ENCODE measurements at regions not wholly inside any gene's neighbourhood (a gene's known extent, or its start where the extent isn't known, plus 50 kb on each side); places are given as distances from the start of the nearest gene placed in this dataset.

- no peak for TF ChIP-seq CTCF (IDR thresholded peaks at IDR 0.05; ENCODE audit: low read depth, low read length)
- no peak overlapping the region for H3K4me3 ChIP-seq (ENCODE audit: low read depth, low read length)
These were observed 1348.8 kb downstream of the STIM2 start for GRCh38 chr4:28209371-28209924.

GRCh38 chr4:28211676-28212470, 1351.2 kb downstream of the STIM2 start:
- TF ChIP-seq CTCF (IDR thresholded peaks at IDR 0.05; ENCODE audit: low read depth, low read length): no peak
- H3K4me3 ChIP-seq (ENCODE audit: low read depth, low read length): no peak overlapping the region

- no peak for TF ChIP-seq CTCF (IDR thresholded peaks at IDR 0.05; ENCODE audit: low read depth, low read length)
- H3K4me3 ChIP-seq (ENCODE audit: low read depth, low read length): no peak overlapping the region
These were observed 1360.9 kb downstream of the STIM2 start for GRCh38 chr4:28221536-28221935.

GRCh38 chr4:28225050-28225449, 1364.4 kb downstream of the STIM2 start:
- H3K4me3 ChIP-seq (ENCODE audit: low read depth, low read length): no peak overlapping the region
- TF ChIP-seq CTCF (IDR thresholded peaks at IDR 0.05; ENCODE audit: low read depth, low read length): no peak

GRCh38 chr4:28225689-28226353, 1365.2 kb downstream of the STIM2 start:
- H3K4me3 ChIP-seq (ENCODE audit: low read depth, low read length): no peak overlapping the region
- no peak for TF ChIP-seq CTCF (IDR thresholded peaks at IDR 0.05; ENCODE audit: low read depth, low read length)

- no peak for TF ChIP-seq CTCF (IDR thresholded peaks at IDR 0.05; ENCODE audit: low read depth, low read length)
- H3K4me3 ChIP-seq (ENCODE audit: low read depth, low read length): no peak overlapping the region
These were observed 1366.3 kb downstream of the STIM2 start for GRCh38 chr4:28226962-28227361.

GRCh38 chr4:28227764-28228163, 1367.1 kb downstream of the STIM2 start:
- no peak for TF ChIP-seq CTCF (IDR thresholded peaks at IDR 0.05; ENCODE audit: low read depth, low read length)
- no peak overlapping the region for H3K4me3 ChIP-seq (ENCODE audit: low read depth, low read length)

All from WI38 (cell line).